WTC11 (cell line): ENCODE measurements at regions not wholly inside any gene's neighbourhood (a gene's known extent, or its start where the extent isn't known, plus 50 kb on each side); places are given as distances from the start of the nearest gene placed in this dataset.

Experiments used
- ATAC-seq: fragments of 200-7000 bp; cut with Tn5 transposase; 2 replicates; pipeline ENCODE4 v1.10.0; 2021; ENCODE audit warnings: mild to moderate bottlenecking, moderate library complexity
- CTCF ChIA-PET: fragments of 300-600 bp; sonication (Branson Sonifier 250); formaldehyde crosslinking; loops from one replicate; lab custom pipeline; 2021; ENCODE audit warnings: antibody characterized with exemption; lab: Charles Lee
- POLR2A ChIA-PET: fragments of 350-600 bp; sonication (Branson Sonifier 250); formaldehyde crosslinking; loops from one replicate; lab custom pipeline; 2021; ENCODE audit warnings: antibody characterized with exemption; lab: Charles Lee
- DNase-seq: peaks from one replicate; pipeline ENCODE4 v3.0.0; 2021; ENCODE audit warnings: low spot score
- H3K27ac Mint-ChIP-seq: 2 replicates; pipeline ENCODE4 v1.8.0; 2021; ENCODE audit warnings: mixed read lengths
- H3K27me3 Mint-ChIP-seq: 2 replicates; pipeline ENCODE4 v1.8.0; 2021; ENCODE audit warnings: low read depth, mild to moderate bottlenecking, moderate library complexity, mixed read lengths
- H3K36me3 Mint-ChIP-seq: 2 replicates; pipeline ENCODE4 v1.8.0; 2021; ENCODE audit warnings: mixed read lengths
- H3K4me1 Mint-ChIP-seq: 2 replicates; pipeline ENCODE4 v1.8.0; 2022; ENCODE audit warnings: mixed read lengths
- H3K4me3 Mint-ChIP-seq: 2 replicates; pipeline ENCODE4 v1.8.0; 2021; ENCODE audit warnings: mild to moderate bottlenecking, moderate library complexity, mixed read lengths
- H3K9me3 Mint-ChIP-seq: 2 replicates; pipeline ENCODE4 v1.8.0; 2021; ENCODE audit warnings: mixed read lengths
- CBFB ChIP-seq: sonication (generic); formaldehyde crosslinking; IDR thresholded peaks from 2 replicates; pipeline ENCODE4 v1.8.1; 2022; ENCODE audit warnings: mild to moderate bottlenecking, low read depth, missing genetic modification reagents
- FOXJ3 ChIP-seq: sonication (generic); formaldehyde crosslinking; IDR thresholded peaks from 2 replicates; pipeline ENCODE4 v1.9.0; 2021; ENCODE audit warnings: missing genetic modification reagents, mild to moderate bottlenecking, borderline replicate concordance
- FOXP4 ChIP-seq: sonication (generic); formaldehyde crosslinking; IDR thresholded peaks from 2 replicates; pipeline ENCODE4 v1.8.0; 2022; ENCODE audit warnings: mild to moderate bottlenecking, missing genetic modification reagents
- GABPB1 ChIP-seq: sonication (generic); formaldehyde crosslinking; IDR thresholded peaks from 2 replicates; pipeline ENCODE4 v1.8.1; 2023; ENCODE audit warnings: mild to moderate bottlenecking, missing genetic modification reagents
- JAZF1 ChIP-seq: fragments of 250-450 bp; sonication (Bioruptor Pico); IDR thresholded peaks from 2 replicates; pipeline ENCODE4 v1.9.0; 2021; ENCODE audit warnings: moderate library complexity, mild to moderate bottlenecking, inconsistent platforms
- MXD4 ChIP-seq: fragments of 250-450 bp; sonication (Bioruptor Pico); IDR thresholded peaks from 2 replicates; pipeline ENCODE4 v1.8.0; 2021; ENCODE audit warnings: mild to moderate bottlenecking, moderate library complexity, borderline replicate concordance
- NFYB ChIP-seq: sonication (generic); formaldehyde crosslinking; conservative IDR thresholded peaks from 2 replicates; pipeline ENCODE4 v1.8.0; 2022; ENCODE audit warnings: low read depth, missing genetic modification reagents
- RELA ChIP-seq: sonication (generic); formaldehyde crosslinking; IDR thresholded peaks from 2 replicates; pipeline ENCODE4 v1.8.1; 2022; ENCODE audit warnings: missing genetic modification reagents, mild to moderate bottlenecking, borderline replicate concordance
- RORB ChIP-seq: fragments of 250-450 bp; sonication (Bioruptor Pico); IDR thresholded peaks from 2 replicates; pipeline ENCODE4 v1.9.0; 2021; ENCODE audit warnings: mild to moderate bottlenecking
- SMAD3 ChIP-seq: sonication (generic); formaldehyde crosslinking; IDR thresholded peaks from 2 replicates; pipeline ENCODE4 v1.8.0; 2022; ENCODE audit warnings: missing genetic modification reagents, mild to moderate bottlenecking, borderline replicate concordance
- SMAD4 ChIP-seq: sonication (generic); formaldehyde crosslinking; IDR thresholded peaks from 2 replicates; pipeline ENCODE4 v1.8.0; 2022; ENCODE audit warnings: mild to moderate bottlenecking, missing genetic modification reagents
- SOX15 ChIP-seq: fragments of 250-450 bp; sonication (Bioruptor Pico); IDR thresholded peaks from 2 replicates; pipeline ENCODE4 v1.9.0; 2021; ENCODE audit warnings: mild to moderate bottlenecking
- STAT6 ChIP-seq: sonication (generic); formaldehyde crosslinking; conservative IDR thresholded peaks from 2 replicates; pipeline ENCODE4 v1.8.1; 2023; ENCODE audit warnings: mild to moderate bottlenecking, low read depth, missing genetic modification reagents, moderate library complexity
- TEAD4 ChIP-seq: sonication (generic); formaldehyde crosslinking; IDR thresholded peaks from 2 replicates; pipeline ENCODE4 v1.8.0; 2022; ENCODE audit warnings: mild to moderate bottlenecking, missing genetic modification reagents
- ZBTB21 ChIP-seq: sonication (generic); formaldehyde crosslinking; IDR thresholded peaks from 2 replicates; pipeline ENCODE4 v1.8.1; 2023; ENCODE audit warnings: mild to moderate bottlenecking, missing genetic modification reagents, borderline replicate concordance
- ZNF263 ChIP-seq: sonication (generic); formaldehyde crosslinking; IDR thresholded peaks from 2 replicates; pipeline ENCODE4 v1.8.1; 2022; ENCODE audit warnings: low read depth, mild to moderate bottlenecking, moderate library complexity, missing genetic modification reagents
- ZNF423 ChIP-seq: fragments of 250-450 bp; sonication (Bioruptor Pico); IDR thresholded peaks from 2 replicates; pipeline ENCODE4 v2.1.2; 2022; ENCODE audit warnings: mild to moderate bottlenecking, moderate library complexity
- TF ChIP-seq, protein P1 (sequence below): sonication (generic); formaldehyde crosslinking; IDR thresholded peaks from 2 replicates; pipeline ENCODE4 v1.8.0; 2023; ENCODE audit warnings: missing genetic modification reagents, mild to moderate bottlenecking, borderline replicate concordance

GRCh38 chr13:21925720-21926119, 254.8 kb downstream of the FGF9 start:
- H3K27ac Mint-ChIP-seq = peak overlapping the region; percentile 89
- CTCF ChIA-PET = interaction anchor here (3.2 kb wide), 1 partner anchor 12 kb away, joined by 21 read pairs; no protein-coding TSS in a partner anchor

DNA sequence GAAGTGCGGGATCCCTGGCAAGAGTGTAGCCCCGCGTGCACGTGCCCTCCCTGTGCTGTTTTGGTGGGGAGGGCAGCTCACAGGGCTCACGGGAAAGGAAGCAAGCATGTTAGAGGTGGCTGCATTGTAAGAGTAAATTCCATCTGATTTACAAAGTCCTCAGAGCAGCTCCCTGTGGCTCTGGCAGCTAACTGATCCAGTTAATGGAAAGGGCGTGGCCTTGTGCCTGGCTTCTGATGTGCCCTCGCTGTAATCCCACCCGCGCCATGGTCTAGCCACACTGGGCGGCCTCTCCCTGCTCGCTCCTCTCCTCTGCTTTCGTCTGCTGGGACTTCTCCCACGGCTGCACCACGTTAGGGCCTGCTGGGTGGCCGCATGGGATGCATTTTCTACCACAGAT, 258.5 kb downstream of the FGF9 start:
- Mint-ChIP-seq H3K4me1 (peaks cover 64% of the 10 kb centered on the region), H3K27ac (no peak overlapping the region), H3K4me3 (no peak overlapping the region), H3K9me3 (peaks cover 27% of the 10 kb centered on the region), H3K36me3 (peaks cover 18% of the 10 kb centered on the region), H3K27me3 (peaks cover under 1% of the 10 kb centered on the region; the same call in 1 of the 2 replicates)
- ATAC-seq (peak; percentile 56), DNase-seq (no peak)
- ChIA-PET CTCF (interaction anchor here (4.4 kb wide), 1 partner anchor 17 kb away, joined by 21 read pairs; no protein-coding TSS in a partner anchor), POLR2A (no interaction called here)
- TF ChIP-seq CBFB (CRISPR knock-in tag) (no peak), JAZF1 (CRISPR knock-in tag) (no peak), MXD4 (CRISPR knock-in tag) (no peak), GABPB1 (CRISPR knock-in tag) (no peak), ZBTB21 (no peak), SMAD4 (CRISPR knock-in tag) (no peak), SMAD3 (no peak), NFYB (CRISPR knock-in tag) (no peak), STAT6 (CRISPR knock-in tag) (no peak), FOXJ3 (no peak), FOXP4 (CRISPR knock-in tag) (no peak), RORB (CRISPR knock-in tag) (no peak), ZNF423 (no peak), RELA (no peak), ZNF263 (CRISPR knock-in tag) (no peak)
- TF ChIP-seq, protein P1, sequence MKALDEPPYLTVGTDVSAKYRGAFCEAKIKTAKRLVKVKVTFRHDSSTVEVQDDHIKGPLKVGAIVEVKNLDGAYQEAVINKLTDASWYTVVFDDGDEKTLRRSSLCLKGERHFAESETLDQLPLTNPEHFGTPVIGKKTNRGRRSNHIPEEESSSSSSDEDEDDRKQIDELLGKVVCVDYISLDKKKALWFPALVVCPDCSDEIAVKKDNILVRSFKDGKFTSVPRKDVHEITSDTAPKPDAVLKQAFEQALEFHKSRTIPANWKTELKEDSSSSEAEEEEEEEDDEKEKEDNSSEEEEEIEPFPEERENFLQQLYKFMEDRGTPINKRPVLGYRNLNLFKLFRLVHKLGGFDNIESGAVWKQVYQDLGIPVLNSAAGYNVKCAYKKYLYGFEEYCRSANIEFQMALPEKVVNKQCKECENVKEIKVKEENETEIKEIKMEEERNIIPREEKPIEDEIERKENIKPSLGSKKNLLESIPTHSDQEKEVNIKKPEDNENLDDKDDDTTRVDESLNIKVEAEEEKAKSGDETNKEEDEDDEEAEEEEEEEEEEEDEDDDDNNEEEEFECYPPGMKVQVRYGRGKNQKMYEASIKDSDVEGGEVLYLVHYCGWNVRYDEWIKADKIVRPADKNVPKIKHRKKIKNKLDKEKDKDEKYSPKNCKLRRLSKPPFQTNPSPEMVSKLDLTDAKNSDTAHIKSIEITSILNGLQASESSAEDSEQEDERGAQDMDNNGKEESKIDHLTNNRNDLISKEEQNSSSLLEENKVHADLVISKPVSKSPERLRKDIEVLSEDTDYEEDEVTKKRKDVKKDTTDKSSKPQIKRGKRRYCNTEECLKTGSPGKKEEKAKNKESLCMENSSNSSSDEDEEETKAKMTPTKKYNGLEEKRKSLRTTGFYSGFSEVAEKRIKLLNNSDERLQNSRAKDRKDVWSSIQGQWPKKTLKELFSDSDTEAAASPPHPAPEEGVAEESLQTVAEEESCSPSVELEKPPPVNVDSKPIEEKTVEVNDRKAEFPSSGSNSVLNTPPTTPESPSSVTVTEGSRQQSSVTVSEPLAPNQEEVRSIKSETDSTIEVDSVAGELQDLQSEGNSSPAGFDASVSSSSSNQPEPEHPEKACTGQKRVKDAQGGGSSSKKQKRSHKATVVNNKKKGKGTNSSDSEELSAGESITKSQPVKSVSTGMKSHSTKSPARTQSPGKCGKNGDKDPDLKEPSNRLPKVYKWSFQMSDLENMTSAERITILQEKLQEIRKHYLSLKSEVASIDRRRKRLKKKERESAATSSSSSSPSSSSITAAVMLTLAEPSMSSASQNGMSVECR = no peak

More at GRCh38 chr13:21925720-21926119, 254.8 kb downstream of the FGF9 start:
- POLR2A ChIA-PET = no interaction called here
- TF ChIP-seq TEAD4 (0 out of 2 replicates have a peak, but pooled peaks have one; percentile 54), SOX15 (CRISPR knock-in tag) (no peak)
- peak; percentile 80 for ATAC-seq
- peaks cover 74% of the 10 kb centered on the region for H3K4me1 Mint-ChIP-seq
- H3K9me3 Mint-ChIP-seq = peaks cover 45% of the 10 kb centered on the region
- H3K4me3 Mint-ChIP-seq = no peak overlapping the region
- DNase-seq = peak; percentile 36
- peaks cover 3% of the 10 kb centered on the region; the same call in 1 of the 2 replicates for H3K27me3 Mint-ChIP-seq
- H3K36me3 Mint-ChIP-seq = peaks cover 33% of the 10 kb centered on the region
